Transverse colon (tissue), 4 donors: ENCODE measurements at regions not wholly inside any gene's neighbourhood (a gene's known extent, or its start where the extent isn't known, plus 50 kb on each side); places are given as distances from the start of the nearest gene placed in this dataset.

Experiments used
- DNase-seq: peaks from one replicate; pipeline ENCODE4 v3.0.0-alpha.2; 2019
- H3K27ac ChIP-seq, 4 donors: fragments of 200-600 bp; sonication (generic); 2 replicates each; pipeline ENCODE4 v1.5.1; 2016 to 2018; ENCODE audit warnings: inconsistent platforms in 4 of 4
- H3K27me3 ChIP-seq: fragments of 200-600 bp; sonication (generic); 2 replicates; pipeline ENCODE4 v1.5.1; 2017; ENCODE audit warnings: inconsistent platforms
- H3K36me3 ChIP-seq, 4 donors: fragments of 200-600 bp; sonication (generic); 2 replicates each; pipeline ENCODE4 v1.5.1; 2017 to 2019; ENCODE audit warnings: inconsistent platforms in 4 of 4
- H3K4me1 ChIP-seq, 4 donors: fragments of 200-600 bp; sonication (generic); 2 replicates each; pipeline ENCODE4 v1.5.1; 2017 to 2020; ENCODE audit warnings: inconsistent platforms in 4 of 4
- H3K4me3 ChIP-seq, 4 donors: fragments of 200-600 bp; sonication (generic); 1 replicate in 1 of 4; 2 replicates in 3 of 4; pipeline versions ENCODE4 v1.5.1 to v1.6.1; 2017 to 2019; ENCODE audit warnings: inconsistent platforms in 4 of 4
- H3K9me3 ChIP-seq, 2 donors: fragments of 200-600 bp; sonication (generic); 2 replicates each; pipeline ENCODE4 v1.5.1; 2017 to 2019; ENCODE audit warnings: inconsistent platforms in 2 of 2
- EP300 ChIP-seq: sonication (generic); formaldehyde crosslinking; IDR thresholded peaks from one replicate; pipeline ENCODE4 v1.6.1; 2017; ENCODE audit warnings: antibody characterized with exemption, low read depth
- POLR2A ChIP-seq: fragments of 450-650 bp; IDR thresholded peaks from one replicate; pipeline ENCODE4 v1.6.1; 2016; ENCODE audit warnings: antibody characterized with exemption, mild to moderate bottlenecking, moderate library complexity
- POLR2AphosphoS5 ChIP-seq, 3 donors: sonication (generic); formaldehyde crosslinking; IDR thresholded peaks; one replicate each; pipeline ENCODE4 v1.6.1; 2016; ENCODE audit warnings: antibody characterized with exemption in 3 of 3
- WGBS, 2 donors: methylation state at CpG; one replicate each; pipeline ENCODE4 v1.1.5; 2018; ENCODE audit warnings: low coverage in 1 of 2; 5-methylcytosine and 5-hydroxymethylcytosine counted together
- in situ Hi-C, 4 donors: fragments of 200-750 bp; cut with MboI; loops; one replicate each; pipeline versions ENCODE4 v1.15.0 to v1.15.1; 2017; ENCODE audit warnings: low sequenced_read_pairs in 3 of 4, low pct_ligation_motif_present in 1 of 4, low pct_unique_long_range_greater_than_20kb in 1 of 4
- intact Hi-C: fragments of 100-400 bp; cut with DNase I; formaldehyde crosslinking; loops from one replicate; pipeline ENCODE4 v1.15.1; 2023; ENCODE audit warnings: low total_unique reads
- TF ChIP-seq, protein P1 (sequence below), 5 experiments: fragments of 200-600 bp in 3 of 5; fragments of 450-650 bp in 2 of 5; sonication (generic) in 3 of 5; IDR thresholded peaks; 1 replicate in 2 of 5; 2 replicates in 3 of 5; pipeline ENCODE4 v1.5.1; 2016 to 2017; ENCODE audit warnings: antibody characterized with exemption in 5 of 5, inconsistent platforms in 3 of 5, mild to moderate bottlenecking in 2 of 5, moderate library complexity in 1 of 5

DNA sequence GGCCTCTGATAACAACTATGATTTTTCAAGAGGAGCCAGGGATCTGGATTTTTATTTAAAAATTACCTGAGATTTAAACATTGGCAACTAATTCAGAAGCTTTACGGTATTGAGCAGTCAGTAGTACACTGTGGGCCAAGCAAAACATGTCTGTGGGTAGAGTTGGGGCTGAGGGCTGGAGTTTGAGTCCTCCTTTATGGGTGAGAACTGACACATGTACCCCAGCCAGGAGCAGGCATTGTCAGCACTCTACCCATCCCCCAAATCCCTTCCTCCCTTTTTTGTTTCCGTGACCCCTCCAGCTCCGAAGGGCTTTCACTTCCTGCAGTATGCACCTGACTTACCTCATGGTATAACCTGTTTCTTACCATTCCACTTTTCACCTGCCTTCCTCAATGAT is 131.4 kb downstream of the SNX5 start:
- Histone ChIP-seq H3K36me3 (no peaks in the 10 kb centered on the region), H3K27ac (peak overlapping the region; percentile 65 to 83 (median 74)), H3K4me3 (no peak overlapping the region), H3K9me3 (no peaks in the 10 kb centered on the region), H3K27me3 (no peaks in the 10 kb centered on the region), H3K4me1 (peaks cover 0 to 7% (median 0%) of the 10 kb centered on the region in 4 donors)
- WGBS, 2 donors = 87 to 92% methylated on average over 2 to 3 of the region's 3 CpGs
- intact Hi-C loops = no loop called here
- in situ Hi-C loops = no loop called here
- TF ChIP-seq, protein P1, sequence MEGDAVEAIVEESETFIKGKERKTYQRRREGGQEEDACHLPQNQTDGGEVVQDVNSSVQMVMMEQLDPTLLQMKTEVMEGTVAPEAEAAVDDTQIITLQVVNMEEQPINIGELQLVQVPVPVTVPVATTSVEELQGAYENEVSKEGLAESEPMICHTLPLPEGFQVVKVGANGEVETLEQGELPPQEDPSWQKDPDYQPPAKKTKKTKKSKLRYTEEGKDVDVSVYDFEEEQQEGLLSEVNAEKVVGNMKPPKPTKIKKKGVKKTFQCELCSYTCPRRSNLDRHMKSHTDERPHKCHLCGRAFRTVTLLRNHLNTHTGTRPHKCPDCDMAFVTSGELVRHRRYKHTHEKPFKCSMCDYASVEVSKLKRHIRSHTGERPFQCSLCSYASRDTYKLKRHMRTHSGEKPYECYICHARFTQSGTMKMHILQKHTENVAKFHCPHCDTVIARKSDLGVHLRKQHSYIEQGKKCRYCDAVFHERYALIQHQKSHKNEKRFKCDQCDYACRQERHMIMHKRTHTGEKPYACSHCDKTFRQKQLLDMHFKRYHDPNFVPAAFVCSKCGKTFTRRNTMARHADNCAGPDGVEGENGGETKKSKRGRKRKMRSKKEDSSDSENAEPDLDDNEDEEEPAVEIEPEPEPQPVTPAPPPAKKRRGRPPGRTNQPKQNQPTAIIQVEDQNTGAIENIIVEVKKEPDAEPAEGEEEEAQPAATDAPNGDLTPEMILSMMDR (IDR thresholded peaks at IDR 0.05) = no peak
- TF ChIP-seq POLR2A = no peak
- TF ChIP-seq EP300 = no peak
- TF ChIP-seq POLR2AphosphoS5 (IDR thresholded peaks at IDR 0.05) = no peak
- DNase-seq = no peak

DNA sequence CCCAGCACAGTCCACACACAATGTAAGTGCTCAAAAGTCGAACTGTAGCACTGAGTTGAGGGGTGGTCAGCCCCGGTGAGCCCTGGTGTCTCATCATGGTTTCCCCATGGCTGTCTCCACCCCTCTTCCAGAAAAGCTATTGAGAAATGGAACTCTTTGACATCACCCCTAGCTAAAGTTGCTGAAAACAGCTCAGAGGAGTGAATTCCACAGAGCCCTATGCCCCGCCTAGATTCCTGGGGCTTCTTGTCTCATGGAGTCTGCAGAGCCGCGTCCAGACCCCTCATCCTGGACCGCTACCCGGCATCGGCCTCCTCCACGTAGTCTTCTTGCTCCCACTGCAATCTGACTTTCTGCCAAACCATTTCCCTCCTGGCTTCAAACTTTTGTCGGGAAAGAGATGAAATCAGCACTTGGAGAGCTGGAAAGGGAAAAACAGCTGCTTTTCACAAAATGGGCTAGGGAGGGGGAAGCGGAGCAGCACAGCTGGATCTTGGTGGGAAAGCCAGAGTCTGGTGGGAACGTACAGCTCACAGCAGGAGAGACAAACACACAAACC is 132.2 kb downstream of the SNX5 start:
- Histone ChIP-seq H3K36me3 (no peaks in the 10 kb centered on the region), H3K9me3 (no peaks in the 10 kb centered on the region), H3K27me3 (no peaks in the 10 kb centered on the region), H3K4me3 (no peak overlapping the region), H3K27ac (peak overlapping the region; percentile 65 to 83 (median 74)), H3K4me1 (peaks cover 0 to 7% (median 0%) of the 10 kb centered on the region in 4 donors)
- in situ Hi-C loops = no loop called here
- DNase-seq = peak; percentile 47
- TF ChIP-seq, protein P1 (IDR thresholded peaks at IDR 0.05) = no peak
- TF ChIP-seq POLR2AphosphoS5 (IDR thresholded peaks at IDR 0.05) (peak in 2 of 3 donors; percentile 14 to 15), EP300 (no peak), POLR2A (no peak)
- WGBS, 2 donors = 71 to 82% methylated on average over 3 to 12 of the region's 12 CpGs
- intact Hi-C loops = no loop called here

DNA sequence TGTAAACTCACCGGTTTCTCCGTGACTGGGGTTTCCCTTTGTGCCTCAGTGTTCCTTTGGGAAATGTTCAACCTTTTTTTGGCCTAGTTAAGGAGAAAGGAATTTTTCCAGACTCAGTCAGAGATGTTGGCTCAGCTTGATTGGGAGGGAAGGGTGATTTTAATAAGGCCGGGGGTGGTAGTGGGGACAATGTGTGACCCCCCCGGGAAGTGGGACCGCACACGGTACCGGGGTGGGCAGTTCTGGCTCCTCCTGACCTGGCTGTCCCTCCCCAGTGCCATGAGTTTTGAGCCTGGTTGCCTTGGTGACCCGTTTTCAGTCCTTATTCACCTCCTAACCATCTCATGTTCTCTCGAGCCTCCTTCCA is 132.7 kb downstream of the SNX5 start:
- 72% methylated on average over 9 of the region's 9 CpGs; no CpG with 5 or more reads in 1 of the 2 donors for WGBS, 2 donors
- in situ Hi-C loops (no loop called here), intact Hi-C loops (no loop called here)
- Histone ChIP-seq H3K9me3 (no peaks in the 10 kb centered on the region), H3K4me1 (peaks cover 0 to 7% (median 0%) of the 10 kb centered on the region in 4 donors), H3K4me3 (no peak overlapping the region), H3K36me3 (no peaks in the 10 kb centered on the region), H3K27ac (peak overlapping the region; percentile 65 to 83 (median 74)), H3K27me3 (no peaks in the 10 kb centered on the region)
- DNase-seq = no peak
- TF ChIP-seq, protein P1 (IDR thresholded peaks at IDR 0.05) = no peak
- TF ChIP-seq POLR2AphosphoS5 (IDR thresholded peaks at IDR 0.05) (no peak), EP300 (no peak), POLR2A (no peak)

DNA sequence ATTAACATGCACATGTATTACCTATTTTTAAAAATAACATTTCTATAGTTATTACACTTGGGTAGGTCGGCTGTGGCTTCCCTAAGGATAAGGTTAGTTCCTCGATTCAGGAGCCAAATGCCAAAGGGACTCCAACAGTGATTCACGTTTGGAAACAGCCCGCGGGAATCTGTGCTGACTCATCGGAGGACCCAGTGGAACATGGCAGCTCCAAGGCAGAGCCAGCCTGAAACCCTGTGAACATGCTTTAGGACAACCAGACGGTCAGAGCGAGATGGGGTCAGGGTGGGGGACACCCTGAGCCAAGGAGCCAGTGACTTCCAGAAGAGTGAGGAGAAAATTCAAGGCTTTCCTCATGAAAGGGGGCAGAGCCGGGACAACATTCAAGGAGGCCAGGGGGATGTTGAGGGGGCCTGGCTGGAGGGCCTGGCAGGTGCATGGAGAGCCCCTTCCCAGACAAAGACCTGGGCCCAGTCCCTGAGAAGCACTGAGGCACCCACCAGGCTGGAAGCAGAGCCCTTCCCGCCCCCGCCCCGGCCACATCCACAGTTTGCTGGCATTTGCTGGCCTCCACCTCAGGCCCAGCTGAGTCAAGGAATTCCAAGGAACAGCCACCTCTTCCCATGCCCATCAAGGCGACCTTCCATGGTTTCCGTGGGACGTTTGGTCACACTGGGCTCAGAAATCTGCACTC is 133.2 kb downstream of the SNX5 start:
- no peaks in the 10 kb centered on the region for H3K27me3 ChIP-seq
- intact Hi-C loops (no loop called here), in situ Hi-C loops (no loop called here)
- peaks cover 0 to 7% (median 0%) of the 10 kb centered on the region in 4 donors for H3K4me1 ChIP-seq
- H3K36me3 ChIP-seq = no peaks in the 10 kb centered on the region
- peak; percentile 41 for DNase-seq
- H3K4me3 ChIP-seq = no peak overlapping the region
- no peaks in the 10 kb centered on the region for H3K9me3 ChIP-seq
- peak overlapping the region; percentile 65 to 83 (median 74) for H3K27ac ChIP-seq
- TF ChIP-seq EP300 (no peak), POLR2A (no peak), POLR2AphosphoS5 (IDR thresholded peaks at IDR 0.05) (no peak)
- TF ChIP-seq, protein P1 (IDR thresholded peaks at IDR 0.05) = no peak
- WGBS, 2 donors = 73 to 80% methylated on average over 1 to 13 of the region's 15 CpGs
